ENCODE measurements at regions not wholly inside any gene's neighbourhood (a gene's known extent, or its start where the extent isn't known, plus 50 kb on each side); places are given as distances from the start of the nearest gene placed in this dataset.

DNA sequence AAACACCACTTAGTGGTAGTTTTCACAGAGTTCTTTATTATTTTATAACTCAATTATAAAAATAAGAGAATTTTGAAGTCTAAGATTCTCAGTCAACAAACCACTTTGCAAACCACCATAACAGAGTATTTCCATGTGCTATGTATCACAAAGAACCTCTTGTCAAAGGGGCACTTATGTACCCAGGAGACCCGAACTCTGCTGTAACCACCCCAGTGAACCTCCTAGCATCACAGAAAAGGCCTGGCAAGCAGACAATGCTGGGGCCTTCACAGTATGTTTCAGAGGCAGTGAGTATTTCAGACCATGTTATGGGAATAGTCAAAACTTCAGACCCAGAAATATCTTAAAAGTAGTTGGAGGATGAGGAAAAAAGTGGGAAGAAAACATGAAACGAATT, 714.1 kb downstream of the EFNB2 start:
- H3K14ac ChIP-seq (replicated peaks; ENCODE audit: low read depth, low read length) = no peak overlapping the region
- no peak overlapping the region for H3K4ac ChIP-seq (ENCODE audit: low read depth, low read length)
- TF ChIP-seq, protein P1, sequence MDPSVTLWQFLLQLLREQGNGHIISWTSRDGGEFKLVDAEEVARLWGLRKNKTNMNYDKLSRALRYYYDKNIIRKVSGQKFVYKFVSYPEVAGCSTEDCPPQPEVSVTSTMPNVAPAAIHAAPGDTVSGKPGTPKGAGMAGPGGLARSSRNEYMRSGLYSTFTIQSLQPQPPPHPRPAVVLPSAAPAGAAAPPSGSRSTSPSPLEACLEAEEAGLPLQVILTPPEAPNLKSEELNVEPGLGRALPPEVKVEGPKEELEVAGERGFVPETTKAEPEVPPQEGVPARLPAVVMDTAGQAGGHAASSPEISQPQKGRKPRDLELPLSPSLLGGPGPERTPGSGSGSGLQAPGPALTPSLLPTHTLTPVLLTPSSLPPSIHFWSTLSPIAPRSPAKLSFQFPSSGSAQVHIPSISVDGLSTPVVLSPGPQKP (IDR thresholded peaks at IDR 0.05; ENCODE audit: borderline replicate concordance, low read depth, low read length) = no peak
- no peak for TF ChIP-seq RAD21 (IDR thresholded peaks at IDR 0.05; ENCODE audit: low read length)
- no peak for TF ChIP-seq FOS (IDR thresholded peaks at IDR 0.05; ENCODE audit: low read depth, low read length)
- TF ChIP-seq CEBPB (IDR thresholded peaks at IDR 0.05; ENCODE audit: low read depth, low read length) = no peak
- TF ChIP-seq, protein P2, sequence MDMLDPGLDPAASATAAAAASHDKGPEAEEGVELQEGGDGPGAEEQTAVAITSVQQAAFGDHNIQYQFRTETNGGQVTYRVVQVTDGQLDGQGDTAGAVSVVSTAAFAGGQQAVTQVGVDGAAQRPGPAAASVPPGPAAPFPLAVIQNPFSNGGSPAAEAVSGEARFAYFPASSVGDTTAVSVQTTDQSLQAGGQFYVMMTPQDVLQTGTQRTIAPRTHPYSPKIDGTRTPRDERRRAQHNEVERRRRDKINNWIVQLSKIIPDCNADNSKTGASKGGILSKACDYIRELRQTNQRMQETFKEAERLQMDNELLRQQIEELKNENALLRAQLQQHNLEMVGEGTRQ (IDR thresholded peaks at IDR 0.05; ENCODE audit: low read depth, low read length) = no peak
- no peak for TF ChIP-seq RFX5 (IDR thresholded peaks at IDR 0.05; ENCODE audit: low read depth, low read length)
- no peak for TF ChIP-seq NFE2L2 (IDR thresholded peaks at IDR 0.05; ENCODE audit: low read depth, low read length)
- no peak for TF ChIP-seq POLR2A (IDR thresholded peaks at IDR 0.05; ENCODE audit: low read depth, low read length)
- TF ChIP-seq CHD1 (IDR thresholded peaks at IDR 0.05; ENCODE audit: low read depth, low read length) = no peak
- TF ChIP-seq BHLHE40 (IDR thresholded peaks at IDR 0.05; ENCODE audit: low read depth, low read length) = no peak
- TF ChIP-seq MAZ (IDR thresholded peaks at IDR 0.05; ENCODE audit: borderline replicate concordance, low read depth, low read length) = no peak
- TF ChIP-seq RCOR1 (IDR thresholded peaks at IDR 0.05; ENCODE audit: insufficient replicate concordance, low read length) = no peak
- H2BK15ac ChIP-seq (ENCODE audit: low read depth, low read length) = no peak overlapping the region
- no peak overlapping the region for H2AK9ac ChIP-seq (replicated peaks; ENCODE audit: low read depth, low read length, poor library complexity)
- H2BK20ac ChIP-seq (ENCODE audit: low read depth, low read length) = no peak overlapping the region
- no peak overlapping the region for H2BK120ac ChIP-seq (ENCODE audit: low read depth, low read length)
- H3K56ac ChIP-seq (ENCODE audit: extremely low read depth, insufficient read depth, low read length) = no peak overlapping the region
- intact Hi-C loops (cut with micrococcal nuclease) = no loop called here
- in situ Hi-C loops (cut with MboI; ENCODE audit: low sequenced_read_pairs) = no loop called here
- H3K23ac ChIP-seq (ENCODE audit: low read depth, low read length) = no peak overlapping the region
- H3K36me3 ChIP-seq (ENCODE audit: control insufficient read depth, insufficient read depth, low read length) = no peaks in the 10 kb centered on the region
- no peak overlapping the region for H2AK5ac ChIP-seq (ENCODE audit: low read depth, low read length)
- no peak overlapping the region for H3K9ac ChIP-seq (ENCODE audit: low read depth, low read length)
- H3K18ac ChIP-seq (ENCODE audit: low read depth, low read length) = no peak overlapping the region
- no peak overlapping the region for H3K4me3 ChIP-seq (ENCODE audit: insufficient read depth, low read depth, low read length)
- ATAC-seq (ENCODE audit: low read depth) = no peak
- H4K20me1 ChIP-seq (ENCODE audit: insufficient read depth, low read length) = no peaks in the 10 kb centered on the region
- H4K91ac ChIP-seq (ENCODE audit: insufficient read depth, low read depth, low read length) = no peak overlapping the region
- dilution Hi-C loops (cut with HindIII; ENCODE audit: low sequenced_read_pairs, unreplicated experiment) = no loop called here
- H2AFZ ChIP-seq (replicated peaks; ENCODE audit: low read length, poor library complexity) = no peak overlapping the region
- H3K9me1 ChIP-seq (ENCODE audit: insufficient read depth, low read length) = no peaks in the 10 kb centered on the region
- WGBS, 2 experiments (ENCODE audit: extremely low coverage in 2 of 2, insufficient read length in 1 of 2) = no CpG with 5 or more reads among the region's 2 CpGs
- no peak overlapping the region for H4K8ac ChIP-seq (ENCODE audit: low read depth in 2 of 2, low read length in 2 of 2)
- H3K79me1 ChIP-seq (ENCODE audit: low read depth in 1 of 2, low read length in 2 of 2) = no peaks in the 10 kb centered on the region
- DNase-seq = no peak
- H3K4me2 ChIP-seq (ENCODE audit: low read depth, low read length) = no peak overlapping the region
- CTCF ChIA-PET = no interaction called here
- H3K27ac ChIP-seq (ENCODE audit: insufficient read depth, low read length) = no peak overlapping the region
- H3K9me3 ChIP-seq (ENCODE audit: control insufficient read depth, insufficient read depth, low read length) = no peaks in the 10 kb centered on the region
- BruUV-seq (replicated peaks) = no TSS peak
- no peaks in the 10 kb centered on the region for H3K4me1 ChIP-seq (ENCODE audit: control insufficient read depth, insufficient read depth, low read length)
- no peak overlapping the region for H2BK5ac ChIP-seq (ENCODE audit: low read depth, low read length, poor library complexity, severe bottlenecking)
- no peak overlapping the region for H4K5ac ChIP-seq (ENCODE audit: low read depth, low read length)
- POLR2A ChIA-PET (ENCODE audit: unreplicated experiment) = no interaction called here
- no peaks in the 10 kb centered on the region for H3K27me3 ChIP-seq (ENCODE audit: control insufficient read depth, insufficient read depth, low read length)

All from IMR-90 (cell line).